ENCODE measurements at regions not wholly inside any gene's neighbourhood (a gene's known extent, or its start where the extent isn't known, plus 50 kb on each side); places are given as distances from the start of the nearest gene placed in this dataset.

GRCh38 chr1:168427051-168427450 lies 116.7 kb downstream of the XCL2 start:
- TF ChIP-seq POLR2A (IDR thresholded peaks at IDR 0.05; ENCODE audit: low read length) = no peak
- TF ChIP-seq GATA1 (IDR thresholded peaks at IDR 0.05; ENCODE audit: low read depth, low read length) = no peak
